SKM-1 treated with dmso at 0.1 percent for 144 hours (cell line): ENCODE measurements at regions not wholly inside any gene's neighbourhood (a gene's known extent, or its start where the extent isn't known, plus 50 kb on each side); places are given as distances from the start of the nearest gene placed in this dataset.

Experiments used
- DNase-seq: peaks from one replicate; lab custom pipeline; 2025; ENCODE audit not compliant: unreplicated experiment; lab: John Stamatoyannopoulos, UW

DNA sequence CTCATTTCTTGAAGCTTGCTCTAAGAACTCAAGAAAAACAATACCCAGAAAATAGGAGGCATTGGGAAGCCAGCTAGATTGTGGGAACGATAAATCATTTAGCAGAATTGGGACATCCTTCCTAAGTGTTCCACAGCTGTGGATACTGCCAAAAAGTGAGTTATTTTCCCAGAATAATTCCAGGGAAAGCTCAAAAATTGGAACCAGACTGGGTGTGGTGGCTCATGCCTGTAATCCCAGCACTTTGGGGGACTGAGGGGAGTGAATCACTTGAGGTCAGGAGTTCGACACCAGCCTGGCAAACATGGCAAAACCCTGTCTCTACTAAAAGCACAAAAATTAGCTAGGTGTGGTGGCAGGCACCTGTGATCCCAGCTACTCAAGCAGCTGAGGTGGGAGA lies 68.2 kb upstream of the GK2 start:
- DNase-seq = no peak

GRCh38 chr4:79473439-79473724 lies 65.4 kb upstream of the GK2 start:
- DNase-seq = no peak

GRCh38 chr4:79472693-79473438 lies 64.8 kb upstream of the GK2 start:
- DNase-seq = no peak

DNA sequence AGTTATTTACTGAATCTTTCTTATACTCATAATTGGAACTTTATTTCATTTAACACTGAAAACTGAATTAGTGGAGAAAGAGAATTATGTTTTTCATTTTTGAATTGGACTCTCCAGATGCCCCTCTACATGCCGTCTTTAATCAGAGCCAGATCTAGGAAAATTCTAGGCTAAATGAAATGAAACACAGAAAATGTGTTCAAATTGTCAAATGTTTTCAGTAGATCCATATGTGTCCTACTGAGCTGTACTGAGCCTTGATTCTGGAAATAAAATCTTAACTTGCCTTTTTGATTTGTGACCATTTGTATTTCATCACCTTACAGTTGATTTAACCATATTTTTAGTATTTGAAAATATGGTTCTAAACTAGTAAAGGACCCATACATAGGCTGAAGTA lies 64.0 kb upstream of the GK2 start:
- no peak for DNase-seq

- DNase-seq = no peak
Measured at GRCh38 chr4:79471309-79471708, 63.3 kb upstream of the GK2 start.

DNA sequence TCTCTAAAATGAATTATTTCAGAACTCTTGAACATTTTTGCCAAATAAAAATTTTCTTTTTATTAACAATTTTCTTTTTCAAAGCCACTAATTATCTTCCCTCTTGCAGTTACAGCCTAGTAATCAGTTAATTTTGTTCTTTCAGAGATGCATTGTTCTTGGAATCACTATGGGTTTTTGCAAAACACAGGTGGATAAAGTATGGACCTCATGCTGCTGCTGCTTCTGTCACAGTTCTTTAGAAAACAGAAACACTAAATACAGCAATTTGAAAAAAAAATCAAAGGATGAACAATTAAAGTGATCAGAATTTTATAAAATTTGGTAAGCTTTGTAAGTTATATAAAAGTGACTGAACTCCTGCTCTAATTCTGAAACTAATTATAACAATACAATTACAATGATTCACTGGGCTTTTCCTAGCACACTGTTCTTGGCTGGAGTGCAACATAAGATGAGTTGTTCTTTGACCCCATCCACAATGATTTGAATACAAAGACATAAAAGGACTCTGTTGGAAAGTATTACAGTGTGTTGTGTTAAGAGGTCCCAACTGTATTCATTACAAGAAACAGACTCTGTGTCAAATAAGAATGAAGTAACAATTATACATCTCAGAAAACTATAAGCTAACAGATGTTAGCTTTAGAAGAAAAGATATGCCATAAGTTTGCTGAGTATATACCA lies 59.4 kb upstream of the GK2 start:
- no peak for DNase-seq

GRCh38 chr4:79466621-79467020 lies 58.6 kb upstream of the GK2 start:
- DNase-seq = no peak
